ENCODE measurements at regions not wholly inside any gene's neighbourhood (a gene's known extent, or its start where the extent isn't known, plus 50 kb on each side); places are given as distances from the start of the nearest gene placed in this dataset.

DNA sequence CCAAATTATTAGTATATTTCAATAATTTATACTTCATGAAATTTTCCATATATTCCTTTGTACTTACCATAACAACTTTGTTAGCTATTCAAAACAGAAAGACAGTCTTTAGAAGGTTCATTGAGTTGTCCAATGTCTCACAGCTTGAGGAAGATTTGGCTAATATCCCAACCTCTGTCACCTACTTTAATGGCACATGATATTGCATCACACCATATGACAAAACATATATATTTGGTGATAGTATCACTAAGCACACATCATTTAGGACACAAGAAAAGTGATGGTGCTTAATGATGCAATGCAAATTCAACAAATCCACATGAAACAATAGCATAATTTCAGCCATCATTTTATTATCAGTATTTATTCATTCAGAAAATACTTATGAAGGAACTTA lies 122.0 kb upstream of the BRINP3 start:
- no peak for TF ChIP-seq MAZ (IDR thresholded peaks at IDR 0.05; ENCODE audit: borderline replicate concordance, low read depth, low read length)
- no peak for TF ChIP-seq CTCF (conservative IDR thresholded peaks at IDR 0.05; ENCODE audit: low read depth, low read length)
- no peak for TF ChIP-seq POLR2A (IDR thresholded peaks at IDR 0.05; ENCODE audit: low read depth, low read length)
- TF ChIP-seq CHD1 (IDR thresholded peaks at IDR 0.05; ENCODE audit: low read depth, low read length) = no peak
- TF ChIP-seq NFE2L2 (IDR thresholded peaks at IDR 0.05; ENCODE audit: low read depth, low read length) = no peak

All from IMR-90 (cell line).